RPMI7951 (cell line): ENCODE measurements at regions not wholly inside any gene's neighbourhood (a gene's known extent, or its start where the extent isn't known, plus 50 kb on each side); places are given as distances from the start of the nearest gene placed in this dataset.
A peak's percentile ranks its signal among the peaks of the same experiment; 100 is the strongest.

Source experiments
- DNase-seq: peaks from one replicate; pipeline ENCODE4 v3.0.0-alpha.2; 2012; ENCODE audit warnings: low read depth

GRCh38 chr15:98277602-98278001 lies 317.1 kb downstream of the ARRDC4 start:
- no peak for DNase-seq

- DNase-seq: no peak
Observed at GRCh38 chr15:98280284-98280975, 319.9 kb downstream of the ARRDC4 start.

- DNase-seq: no peak
Observed at GRCh38 chr15:98281130-98281529, 320.6 kb downstream of the ARRDC4 start.

- DNase-seq: no peak
Observed at GRCh38 chr15:98282656-98283332, 322.3 kb downstream of the ARRDC4 start.

- DNase-seq: no peak
Observed at GRCh38 chr15:98286200-98286599, 325.7 kb downstream of the ARRDC4 start.

- DNase-seq: peak; percentile 10
Observed at GRCh38 chr15:98286831-98287230, 326.3 kb downstream of the ARRDC4 start.

- DNase-seq: no peak
Observed at GRCh38 chr15:98288091-98288590, 327.6 kb downstream of the ARRDC4 start.

- no peak for DNase-seq
Observed at GRCh38 chr15:98289747-98290146, 329.2 kb downstream of the ARRDC4 start.

- DNase-seq: peak; percentile 21
Observed at GRCh38 chr15:98292442-98293240, 332.1 kb downstream of the ARRDC4 start.

- DNase-seq: no peak
Observed at GRCh38 chr15:98294126-98294525, 333.6 kb downstream of the ARRDC4 start.

- DNase-seq: peak; percentile 62
Observed at GRCh38 chr15:98295101-98295759, 334.7 kb downstream of the ARRDC4 start.

GRCh38 chr15:98296653-98297052 lies 336.1 kb downstream of the ARRDC4 start:
- no peak for DNase-seq

GRCh38 chr15:98304371-98304770 lies 343.9 kb downstream of the ARRDC4 start:
- no peak for DNase-seq

GRCh38 chr15:98308117-98308516 lies 340.2 kb upstream of the IGF1R start:
- no peak for DNase-seq

- peak; percentile 73 for DNase-seq
Observed at GRCh38 chr15:98311566-98312188, 336.7 kb upstream of the IGF1R start.

- no peak for DNase-seq
Observed at GRCh38 chr15:98312913-98313312, 335.4 kb upstream of the IGF1R start.

GRCh38 chr15:98315971-98316370 lies 332.4 kb upstream of the IGF1R start:
- no peak for DNase-seq

GRCh38 chr15:98321896-98322295 lies 326.4 kb upstream of the IGF1R start:
- DNase-seq: no peak

- DNase-seq: no peak
Observed at GRCh38 chr15:98322581-98322980, 325.8 kb upstream of the IGF1R start.

- DNase-seq: no peak
Observed at GRCh38 chr15:98324341-98324970, 323.9 kb upstream of the IGF1R start.

GRCh38 chr15:98326804-98327203 lies 321.5 kb upstream of the IGF1R start:
- no peak for DNase-seq
